Large intestine (tissue), 3 donors: ENCODE measurements at regions not wholly inside any gene's neighbourhood (a gene's known extent, or its start where the extent isn't known, plus 50 kb on each side); places are given as distances from the start of the nearest gene placed in this dataset.
A peak's percentile ranks its signal among the peaks of the same experiment; 100 is the strongest.
"Not testable (repeated sequence)": the region's sequence is repeated elsewhere in the genome, so short reads cannot be mapped to it uniquely, and the experiment has no call there.

Source experiments
- DNase-seq, 2 donors: peaks; one replicate each; pipeline versions ENCODE4 v3.0.0 to v3.0.0-alpha.2; 2013
- H3K27ac ChIP-seq: one replicate; pipeline ENCODE4 v1.5.1; 2013; ENCODE audit warnings: low read length
- H3K27me3 ChIP-seq: 2 replicates; pipeline ENCODE4 v1.6.1; 2013; ENCODE audit warnings: low read length; ENCODE audit not compliant: control insufficient read depth, insufficient read depth
- H3K36me3 ChIP-seq: 2 replicates; pipeline ENCODE4 v1.6.1; 2013; ENCODE audit warnings: low read length; ENCODE audit not compliant: control insufficient read depth, insufficient read depth
- H3K4me1 ChIP-seq: one replicate; pipeline ENCODE4 v1.6.1; 2013; ENCODE audit warnings: low read length; ENCODE audit not compliant: control insufficient read depth, insufficient read depth
- H3K4me3 ChIP-seq: one replicate; pipeline ENCODE4 v1.5.1; 2013; ENCODE audit warnings: low read length
- H3K9me3 ChIP-seq: one replicate; pipeline ENCODE4 v1.6.1; 2013; ENCODE audit warnings: mild to moderate bottlenecking, low read depth, low read length, moderate library complexity; ENCODE audit not compliant: control insufficient read depth
- WGBS: methylation state at CpG from one replicate; pipeline ENCODE4 v1.1.5; 2013; ENCODE audit warnings: low lambda C conversion rate; ENCODE audit not compliant: insufficient coverage; 5-methylcytosine and 5-hydroxymethylcytosine counted together

DNA sequence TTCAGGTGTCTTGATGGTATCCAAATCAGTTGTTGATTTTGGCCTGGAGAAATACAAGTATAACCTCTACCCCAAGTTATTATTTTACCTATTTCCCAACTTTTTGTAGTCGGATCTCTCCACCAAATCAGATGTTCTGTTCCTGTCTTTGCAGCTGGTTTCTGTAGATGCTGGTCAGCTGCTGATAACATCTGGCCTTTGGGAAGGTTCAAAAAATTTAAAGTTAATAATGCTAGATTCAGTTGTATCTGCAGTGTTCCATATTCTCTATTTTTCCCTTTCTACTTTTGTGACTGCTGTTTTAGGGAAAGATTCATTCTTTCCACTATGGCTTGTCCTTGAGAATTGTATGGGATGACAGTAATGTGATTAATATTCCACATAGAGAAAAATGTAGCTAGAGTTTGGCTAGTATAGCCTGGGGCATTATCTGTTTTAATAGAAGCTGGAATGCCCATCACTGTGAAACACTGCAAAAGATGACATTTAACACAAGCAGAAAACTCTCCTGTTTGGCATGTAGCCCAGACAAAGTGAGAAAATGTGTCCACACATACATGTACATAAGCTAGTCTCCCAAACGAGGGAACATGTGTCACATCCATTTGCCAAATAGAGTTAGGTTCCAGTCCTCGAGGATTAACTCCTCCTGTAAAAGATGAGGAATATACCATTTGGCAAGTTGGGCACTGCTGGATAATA, 99.2 kb downstream of the ZNF100 start:
- 60% methylated on average over 1 of the region's 3 CpGs for WGBS
- H3K36me3 ChIP-seq, H3K4me1 ChIP-seq, H3K4me3 ChIP-seq, H3K27me3 ChIP-seq, H3K9me3 ChIP-seq, H3K27ac ChIP-seq, DNase-seq: not testable (repeated sequence)

DNA sequence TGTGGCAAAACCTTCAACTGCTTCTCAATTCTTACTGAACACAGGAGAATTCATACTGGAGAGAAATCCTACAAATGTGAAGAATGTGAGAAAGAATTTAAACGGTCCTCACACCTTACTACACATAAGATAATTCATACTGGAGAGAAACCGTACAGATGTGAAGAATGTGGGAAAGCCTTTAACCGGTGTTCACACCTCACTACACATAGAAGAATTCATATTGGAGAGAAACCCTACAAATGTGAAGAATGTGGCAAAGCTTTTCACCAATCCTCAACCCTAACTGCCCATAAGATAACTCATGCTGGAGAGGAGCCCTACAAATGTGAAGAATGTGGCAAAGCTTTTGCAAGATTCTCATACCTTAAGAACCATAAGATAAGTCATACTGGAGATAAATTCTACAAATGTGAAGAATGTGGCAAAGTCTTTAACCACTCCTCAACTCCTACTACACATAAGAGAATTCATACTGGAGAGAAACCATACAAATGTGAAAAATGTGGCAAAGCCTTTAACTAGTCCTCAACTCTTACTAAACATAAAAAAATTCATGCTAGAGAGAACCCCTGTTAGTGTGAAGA, 111.7 kb downstream of the ZNF100 start:
- Histone ChIP-seq H3K9me3 (no peaks in the 10 kb centered on the region), H3K4me1 (no peaks in the 10 kb centered on the region), H3K27ac (no peak overlapping the region), H3K27me3 (no peaks in the 10 kb centered on the region), H3K36me3 (no peaks in the 10 kb centered on the region), H3K4me3 (no peak overlapping the region)
- DNase-seq: no peak
- 80% methylated on average over 1 of the region's 3 CpGs for WGBS

DNA sequence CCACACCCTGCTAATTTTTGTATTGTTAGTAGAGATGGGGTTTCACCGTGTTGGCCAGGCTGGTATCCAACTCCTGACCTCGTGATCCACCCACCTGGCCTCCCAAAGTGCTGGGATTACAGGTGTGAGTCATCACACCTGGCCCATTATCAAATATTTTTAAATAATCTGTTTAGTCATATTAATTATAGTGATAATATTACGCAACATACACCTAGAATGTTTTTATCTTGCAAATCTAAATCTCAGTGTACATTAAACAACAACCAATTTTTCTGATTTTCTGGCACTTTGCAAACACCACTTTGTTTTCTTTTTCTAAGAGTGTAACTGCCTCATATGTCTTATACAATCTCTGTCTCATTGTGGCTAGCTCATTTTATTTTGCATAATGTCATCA, 115.9 kb downstream of the ZNF100 start:
- 38% methylated on average over 1 of the region's 3 CpGs for WGBS
- H3K27ac ChIP-seq, H3K9me3 ChIP-seq: not testable (repeated sequence)

DNA sequence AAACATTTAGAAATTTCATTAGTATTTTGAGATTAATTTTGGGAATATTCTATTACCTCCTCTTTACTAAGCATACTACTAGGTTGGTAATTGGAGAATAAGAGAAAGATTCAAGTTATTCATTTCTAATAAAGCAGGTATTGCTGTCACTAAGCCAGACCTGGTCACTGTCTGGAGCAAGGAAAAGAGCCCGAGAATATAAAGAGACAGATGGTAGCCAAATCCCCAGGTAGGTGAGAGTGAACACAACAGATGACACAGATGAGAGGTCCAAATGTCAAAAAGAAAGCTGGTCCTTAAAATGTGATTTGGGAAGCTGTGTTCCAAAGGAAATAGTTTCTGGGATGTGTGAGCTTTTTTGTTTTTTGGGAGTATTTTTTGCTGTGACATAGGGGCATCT, 128.6 kb downstream of the ZNF100 start:
- DNase-seq: no peak
- Histone ChIP-seq H3K27me3 (no peaks in the 10 kb centered on the region), H3K4me1 (no peaks in the 10 kb centered on the region), H3K9me3 (no peaks in the 10 kb centered on the region), H3K4me3 (no peak overlapping the region), H3K27ac (no peak overlapping the region), H3K36me3 (no peaks in the 10 kb centered on the region)
- WGBS: no CpG with 5 or more reads among the region's 1 CpG

More for the DNA sequence above, 115.9 kb downstream of the ZNF100 start:
- not testable (repeated sequence) for DNase-seq, H3K4me1 ChIP-seq, H3K27me3 ChIP-seq, H3K36me3 ChIP-seq, H3K4me3 ChIP-seq

DNA sequence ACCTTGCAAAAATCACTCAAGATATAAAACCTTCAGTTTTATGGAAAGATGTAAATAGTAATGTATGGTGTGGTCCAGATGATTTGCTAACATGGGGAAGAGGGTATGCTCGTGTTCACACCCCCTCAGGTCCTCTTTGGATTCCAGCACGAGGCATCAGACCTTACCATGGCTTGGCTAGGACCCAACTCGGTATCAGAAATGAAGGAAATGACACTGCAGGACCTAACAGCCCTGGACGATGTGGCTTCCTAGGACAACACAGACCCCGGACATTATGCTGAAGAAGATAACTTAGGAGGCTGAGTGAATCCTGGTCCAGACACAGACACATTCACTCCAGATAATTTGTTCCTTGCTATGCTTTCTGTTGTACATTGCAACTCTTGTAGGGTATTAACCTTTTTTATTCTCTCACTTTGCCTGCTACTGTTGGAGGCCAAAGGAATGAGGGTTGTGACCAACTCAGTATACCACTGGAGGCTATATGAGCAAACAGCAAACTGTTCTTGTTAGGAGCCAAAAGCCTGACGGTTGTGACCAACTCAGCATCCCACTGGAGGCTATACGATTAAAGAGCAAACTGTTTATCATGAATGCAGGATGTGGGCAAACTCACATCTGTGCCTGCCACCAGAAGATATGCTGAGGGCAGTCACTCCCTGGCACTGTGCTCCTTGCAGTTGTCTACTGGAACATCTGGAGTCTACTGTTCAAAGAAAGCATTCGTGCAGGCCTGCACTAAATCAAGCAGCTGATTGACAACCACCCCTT, 121.7 kb downstream of the ZNF429 start:
- peaks cover 3% of the 10 kb centered on the region for H3K4me1 ChIP-seq
- no peak overlapping the region for H3K27ac ChIP-seq
- H3K9me3 ChIP-seq: no peaks in the 10 kb centered on the region
- WGBS: 80% methylated on average over 1 of the region's 8 CpGs
- H3K36me3 ChIP-seq: no peaks in the 10 kb centered on the region
- H3K4me3 ChIP-seq: no peak overlapping the region
- H3K27me3 ChIP-seq: no peaks in the 10 kb centered on the region
- DNase-seq: no peak

DNA sequence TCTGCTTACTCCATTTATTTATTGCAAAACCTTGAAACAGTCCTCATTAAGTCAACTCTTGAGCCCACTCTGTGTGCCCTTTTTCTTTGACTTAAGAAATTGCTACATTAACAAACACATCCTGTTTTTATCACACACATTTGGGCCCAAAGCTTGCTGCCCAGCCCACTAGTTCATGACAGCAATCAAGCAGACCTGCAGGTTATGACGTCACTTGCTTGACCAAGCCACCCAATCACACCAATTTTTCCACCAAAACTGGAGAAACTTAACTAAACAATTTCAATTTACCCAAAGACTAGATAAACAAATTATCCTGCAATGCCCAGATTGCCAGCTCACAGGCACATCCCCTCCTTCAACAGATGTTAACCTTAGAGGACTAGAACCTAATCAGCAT, 120.7 kb downstream of the ZNF429 start:
- DNase-seq: no peak
- Histone ChIP-seq H3K27me3 (no peaks in the 10 kb centered on the region), H3K36me3 (no peaks in the 10 kb centered on the region), H3K9me3 (no peaks in the 10 kb centered on the region), H3K4me1 (peaks cover 6% of the 10 kb centered on the region), H3K4me3 (no peak overlapping the region), H3K27ac (no peak overlapping the region)
- WGBS: no CpG with 5 or more reads among the region's 1 CpG

DNA sequence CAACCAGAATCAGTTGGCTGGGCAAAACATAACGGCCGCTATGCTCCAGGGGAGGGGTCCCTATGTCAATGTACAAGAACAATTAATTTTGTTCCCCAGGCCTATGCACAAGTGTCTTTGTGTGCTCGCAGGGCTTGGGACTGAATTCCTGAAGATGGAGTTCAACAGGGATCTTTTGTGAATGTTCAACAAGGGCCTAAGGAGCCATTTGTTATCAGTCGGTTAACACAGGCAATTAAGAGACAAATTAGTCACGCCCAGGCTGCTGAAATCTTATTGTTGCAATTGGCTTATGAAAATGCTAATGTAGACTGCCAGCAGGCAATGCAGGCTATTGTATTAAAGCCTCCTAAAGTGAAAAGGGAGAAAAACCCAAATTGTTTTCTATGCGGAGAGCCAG, 117.5 kb downstream of the ZNF429 start:
- Histone ChIP-seq H3K36me3 (no peaks in the 10 kb centered on the region), H3K9me3 (no peaks in the 10 kb centered on the region), H3K4me1 (peaks cover 6% of the 10 kb centered on the region), H3K4me3 (no peak overlapping the region), H3K27me3 (no peaks in the 10 kb centered on the region), H3K27ac (no peak overlapping the region)
- WGBS: 67% methylated on average over 1 of the region's 6 CpGs
- DNase-seq: no peak

DNA sequence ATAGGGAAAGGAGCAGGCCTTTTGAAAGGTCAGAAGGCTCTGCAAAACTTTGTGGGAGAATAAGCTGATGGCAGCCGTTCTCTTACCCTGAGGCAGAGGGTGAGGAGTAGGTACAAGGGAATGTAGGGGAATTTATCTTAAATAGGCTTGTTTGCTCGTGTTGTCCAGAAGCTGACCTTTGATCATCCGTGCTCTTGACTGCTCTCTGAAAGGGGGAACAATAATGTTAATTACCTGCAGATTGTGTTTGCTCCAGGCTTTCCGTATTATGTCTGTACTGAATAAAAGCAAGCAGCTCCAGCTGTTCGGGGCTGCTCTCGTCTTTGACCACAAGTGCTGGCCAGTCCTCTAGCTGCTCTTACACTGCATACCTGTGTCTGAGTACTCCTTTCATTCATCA, 116.3 kb downstream of the ZNF429 start:
- Histone ChIP-seq H3K4me1 (peaks cover 6% of the 10 kb centered on the region), H3K27me3 (no peaks in the 10 kb centered on the region), H3K4me3 (no peak overlapping the region), H3K27ac (peak overlapping the region; percentile 2), H3K36me3 (no peaks in the 10 kb centered on the region), H3K9me3 (no peaks in the 10 kb centered on the region)
- no CpG with 5 or more reads among the region's 6 CpGs for WGBS
- peak; percentile 43 to 77 for DNase-seq

DNA sequence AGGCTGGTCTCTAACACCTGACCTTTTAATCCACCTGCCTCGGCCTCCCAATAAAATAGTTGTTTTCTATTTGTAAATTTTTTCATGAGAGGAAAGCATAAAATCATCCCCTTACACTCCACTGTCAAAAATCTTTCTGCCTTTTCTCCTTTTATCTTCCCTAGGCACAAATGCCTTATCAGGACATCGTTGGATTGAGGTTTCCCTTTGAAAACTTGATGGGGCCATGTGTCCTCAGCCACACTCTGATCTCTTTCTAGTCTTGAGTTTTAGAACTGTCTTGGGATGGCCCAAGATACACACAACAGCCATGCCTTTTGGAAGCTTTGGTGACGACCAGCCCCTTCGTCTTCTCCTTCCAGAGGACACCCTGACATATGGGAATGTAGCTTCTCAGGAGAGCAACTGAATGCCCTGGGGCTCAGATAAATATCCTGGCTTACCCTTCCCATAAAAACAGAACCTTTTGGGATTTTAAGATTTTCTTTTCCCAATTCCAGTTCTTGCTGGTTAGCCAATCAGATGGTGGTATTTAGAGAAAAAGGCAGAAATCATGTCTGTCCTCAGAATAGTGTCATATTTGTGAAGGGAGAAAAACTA, 112.4 kb downstream of the ZNF429 start:
- Histone ChIP-seq H3K4me1 (peaks cover 4% of the 10 kb centered on the region), H3K27ac (no peak overlapping the region), H3K4me3 (no peak overlapping the region), H3K36me3 (no peaks in the 10 kb centered on the region), H3K9me3 (peaks cover 5% of the 10 kb centered on the region), H3K27me3 (no peaks in the 10 kb centered on the region)
- 82% methylated on average over 2 of the region's 4 CpGs for WGBS
- DNase-seq: no peak

DNA sequence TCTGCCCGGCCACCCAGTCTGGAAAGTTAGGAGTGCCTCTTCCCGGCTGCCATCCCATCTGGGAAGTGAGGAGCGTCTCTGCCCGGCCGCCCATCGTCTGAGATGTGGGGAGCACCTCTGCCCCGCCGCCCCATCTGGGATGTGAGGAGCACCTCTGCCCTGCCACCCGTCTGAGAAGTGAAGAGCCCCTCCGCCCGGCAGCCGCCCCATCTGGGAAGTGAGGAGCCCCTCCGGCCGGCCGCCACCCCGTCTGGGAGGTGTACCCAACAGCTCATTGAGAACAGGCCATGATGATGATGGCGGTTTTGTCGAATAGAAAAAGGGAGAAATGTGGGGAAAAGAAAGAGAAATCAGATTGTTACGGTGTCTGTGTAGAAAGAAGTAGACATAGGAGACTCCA, 109.4 kb downstream of the ZNF429 start:
- H3K9me3 ChIP-seq, H3K27me3 ChIP-seq, H3K4me3 ChIP-seq, H3K4me1 ChIP-seq, H3K36me3 ChIP-seq, DNase-seq, H3K27ac ChIP-seq: not testable (repeated sequence)
- no CpG with 5 or more reads among the region's 19 CpGs for WGBS
